NCI-H2227 (cell line): ENCODE measurements at regions not wholly inside any gene's neighbourhood (a gene's known extent, or its start where the extent isn't known, plus 50 kb on each side); places are given as distances from the start of the nearest gene placed in this dataset.

Experiments used
- DNase-seq: peaks from one replicate; lab custom pipeline; 2025; ENCODE audit not compliant: unreplicated experiment; lab: John Stamatoyannopoulos, UW

GRCh38 chr9:99431103-99431502 is 209.0 kb downstream of the SEC61B start:
- DNase-seq, result no peak

DNA sequence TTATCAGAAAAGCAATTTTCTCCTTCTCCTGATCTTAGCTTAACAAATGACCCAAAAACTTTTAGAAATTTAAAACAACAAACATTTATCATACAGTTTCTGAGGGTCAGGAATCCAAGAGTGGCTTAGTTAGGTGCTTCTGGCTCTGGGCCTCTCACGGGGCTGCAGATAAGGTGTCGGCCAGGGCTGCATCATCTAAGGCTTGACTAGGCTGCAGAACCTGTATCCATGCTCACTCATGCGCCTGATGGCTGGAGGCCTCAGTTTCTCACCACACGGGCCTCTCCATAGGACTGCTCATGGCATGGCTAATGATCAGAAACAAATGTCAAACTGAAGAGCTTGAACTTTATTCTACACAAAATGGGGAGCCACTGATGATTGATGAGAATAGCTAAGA is 210.0 kb downstream of the SEC61B start:
- DNase-seq, result no peak

GRCh38 chr9:99433095-99433494 is 211.0 kb downstream of the SEC61B start:
- no peak for DNase-seq

DNA sequence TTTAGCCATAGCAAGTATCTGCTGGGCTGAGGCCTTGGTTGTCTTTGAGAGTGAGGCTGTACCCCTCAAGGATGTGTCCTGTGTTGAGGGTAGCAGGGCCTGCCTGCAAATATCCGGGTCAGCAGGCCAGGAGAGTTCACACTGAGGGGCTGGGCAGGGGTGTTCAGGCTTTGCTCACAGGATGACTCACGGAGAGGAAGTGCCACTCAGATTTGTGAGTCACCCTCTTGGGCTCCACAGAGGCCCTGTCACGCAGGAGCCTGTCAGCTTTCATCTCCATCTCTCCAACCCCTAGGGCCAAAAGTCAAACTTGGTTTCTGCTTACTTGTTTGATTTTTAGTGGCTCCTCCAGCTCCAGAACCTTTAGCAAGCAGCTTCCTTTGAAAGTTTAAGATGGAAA is 211.5 kb downstream of the SEC61B start:
- no peak for DNase-seq

- DNase-seq, result no peak
These were observed 214.5 kb downstream of the SEC61B start for GRCh38 chr9:99436616-99437015.

DNA sequence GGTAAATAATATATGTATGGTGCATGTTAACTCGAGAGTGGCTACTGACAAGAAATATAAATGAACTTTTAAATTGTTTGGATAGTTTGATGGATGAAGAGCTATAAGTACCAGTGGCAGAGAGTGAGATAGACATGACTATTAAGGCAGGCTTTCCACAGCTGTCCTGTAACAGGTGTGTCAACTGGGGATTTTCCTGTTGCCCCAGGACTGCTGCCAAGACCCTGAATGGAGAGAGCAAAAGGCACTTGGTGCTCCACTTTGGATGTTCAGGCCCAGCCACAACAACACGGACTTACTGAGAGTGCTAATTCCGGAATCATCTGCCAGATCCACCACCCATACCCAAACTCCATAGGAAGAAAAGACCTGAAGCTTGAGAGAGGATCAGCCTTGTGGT is 215.1 kb downstream of the SEC61B start:
- no peak for DNase-seq

- DNase-seq, result no peak
These were observed 216.5 kb downstream of the SEC61B start for GRCh38 chr9:99438596-99438995.

GRCh38 chr9:99441829-99442228 is 219.7 kb downstream of the SEC61B start:
- no peak for DNase-seq

DNA sequence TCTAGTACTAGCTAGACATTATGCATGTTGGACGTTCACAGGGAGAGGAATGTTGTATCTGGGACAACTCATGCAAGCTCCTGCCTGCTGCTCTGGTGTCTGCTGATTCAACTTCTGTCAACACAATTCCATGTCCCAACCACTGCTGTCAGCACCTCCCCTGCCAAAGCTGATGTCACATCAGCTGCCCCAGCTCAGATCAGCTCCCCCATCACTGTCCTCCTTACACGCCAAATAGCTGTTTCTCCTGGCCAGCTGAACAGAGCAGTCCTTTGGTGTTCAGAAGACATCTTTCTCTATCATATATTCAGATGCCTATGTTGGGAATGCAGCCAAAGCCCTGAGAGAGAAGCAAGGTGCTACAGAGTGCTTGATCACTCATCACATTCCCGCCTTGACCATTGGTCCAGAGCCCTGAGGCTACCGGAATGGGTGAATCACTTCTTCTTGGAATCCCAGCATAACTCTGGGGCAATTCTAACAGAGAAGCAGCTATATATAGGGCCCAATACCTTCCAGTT is 223.3 kb downstream of the SEC61B start:
- DNase-seq, result no peak

DNA sequence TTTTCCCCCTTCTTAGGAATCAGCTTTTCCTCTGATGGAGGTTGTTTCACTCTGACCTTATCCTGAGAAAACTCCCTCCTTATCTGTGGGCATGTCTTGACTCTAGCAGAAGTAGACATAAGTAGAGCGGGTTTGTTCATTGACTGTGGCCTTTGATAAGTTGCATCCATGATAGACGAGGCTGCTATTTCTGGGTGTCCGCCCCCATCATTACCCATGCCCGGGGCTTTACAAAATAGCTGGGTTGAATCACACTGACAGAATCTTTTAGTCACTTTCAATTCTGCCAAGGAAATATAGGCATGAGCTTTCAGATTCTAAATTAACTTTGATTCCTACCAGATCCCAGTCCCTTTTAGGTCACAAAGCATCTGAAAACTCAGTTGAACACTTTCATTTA is 223.8 kb downstream of the SEC61B start:
- no peak for DNase-seq

- no peak for DNase-seq
These were observed 225.9 kb downstream of the SEC61B start for GRCh38 chr9:99447951-99448350.

- no peak for DNase-seq
These were observed 227.6 kb downstream of the SEC61B start for GRCh38 chr9:99449726-99450125.

GRCh38 chr9:99451112-99451606 is 229.1 kb downstream of the SEC61B start:
- DNase-seq, result no peak

DNA sequence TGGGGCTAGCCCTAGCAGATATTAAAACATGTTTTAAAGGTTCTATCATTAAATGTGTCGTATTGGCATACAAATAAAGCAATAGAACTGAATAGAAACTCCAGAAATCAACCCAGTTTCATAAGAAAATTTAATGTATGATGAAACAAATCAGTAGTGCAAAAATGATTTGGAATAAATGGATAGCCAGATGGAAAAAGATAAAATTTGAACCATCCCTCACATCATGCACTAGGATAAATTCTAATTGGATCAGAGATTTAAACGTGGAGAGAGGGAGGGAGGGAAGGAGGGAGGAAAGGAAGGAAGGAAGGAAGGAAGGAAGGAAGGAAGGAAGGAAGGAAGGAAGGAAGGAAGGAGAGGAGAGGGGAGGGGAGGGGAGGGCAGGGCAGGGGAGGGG is 235.3 kb downstream of the SEC61B start:
- DNase-seq, result no peak

- no peak for DNase-seq
These were observed 235.9 kb downstream of the SEC61B start for GRCh38 chr9:99457981-99458380.

DNA sequence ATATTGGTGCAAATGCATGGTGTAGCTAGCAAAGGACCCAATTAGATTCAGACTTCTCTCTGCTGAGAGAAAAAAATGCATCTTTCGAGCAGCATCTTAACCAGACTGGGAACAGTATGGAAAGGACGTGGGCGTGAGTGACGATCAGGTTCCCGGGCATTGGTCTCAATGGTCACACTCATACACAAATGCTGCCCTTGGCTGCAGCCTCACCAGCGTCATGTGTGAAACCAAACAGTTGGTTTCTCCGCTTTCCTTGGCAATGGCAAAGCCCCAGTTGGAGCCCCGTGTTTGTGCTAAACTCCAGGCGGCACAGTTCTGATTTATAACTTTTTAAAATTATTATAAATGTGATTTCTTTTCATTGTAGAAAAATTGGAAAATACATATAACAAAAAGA is 237.8 kb downstream of the SEC61B start:
- no peak for DNase-seq

DNA sequence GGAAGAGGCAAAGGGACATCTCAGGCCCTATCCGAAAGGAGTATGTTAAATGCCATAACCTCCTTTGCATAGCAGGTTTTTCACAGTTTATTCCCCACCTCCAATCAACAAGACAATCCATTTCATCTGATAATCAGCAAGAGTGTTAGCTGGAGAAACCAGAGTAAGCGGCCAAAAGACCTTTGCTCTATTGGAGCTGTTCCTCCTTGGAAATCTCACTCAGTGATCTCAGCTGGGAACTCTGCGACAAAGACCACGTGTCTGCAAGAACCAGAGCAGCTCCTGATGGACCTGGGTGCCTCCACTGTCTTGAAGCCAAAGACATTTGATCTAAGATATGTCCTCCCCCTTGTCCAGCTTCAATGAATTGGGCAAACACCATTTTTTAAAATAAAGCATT is 241.0 kb downstream of the SEC61B start:
- no peak for DNase-seq

DNA sequence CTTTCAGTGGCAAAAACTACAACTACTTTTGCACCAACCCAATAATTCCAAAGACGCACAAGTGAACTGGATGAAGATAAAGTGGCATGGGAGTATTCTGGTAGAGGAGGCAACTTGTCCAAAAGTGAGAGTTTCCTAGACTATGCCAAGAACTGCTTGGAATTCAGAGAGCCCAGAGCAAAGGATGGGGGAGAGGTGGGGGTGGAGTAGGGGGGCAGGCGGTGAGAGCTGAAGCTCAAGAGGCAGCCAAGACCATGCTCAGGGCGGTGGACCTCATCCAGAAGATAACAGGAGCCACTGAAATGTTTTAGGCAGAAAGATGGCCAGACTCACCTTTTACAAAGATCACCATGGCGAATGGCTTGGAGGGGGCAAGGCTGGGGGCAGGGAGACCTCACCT is 242.5 kb downstream of the SEC61B start:
- DNase-seq, result no peak

GRCh38 chr9:99465231-99465907 is 243.3 kb downstream of the SEC61B start:
- DNase-seq, result no peak

DNA sequence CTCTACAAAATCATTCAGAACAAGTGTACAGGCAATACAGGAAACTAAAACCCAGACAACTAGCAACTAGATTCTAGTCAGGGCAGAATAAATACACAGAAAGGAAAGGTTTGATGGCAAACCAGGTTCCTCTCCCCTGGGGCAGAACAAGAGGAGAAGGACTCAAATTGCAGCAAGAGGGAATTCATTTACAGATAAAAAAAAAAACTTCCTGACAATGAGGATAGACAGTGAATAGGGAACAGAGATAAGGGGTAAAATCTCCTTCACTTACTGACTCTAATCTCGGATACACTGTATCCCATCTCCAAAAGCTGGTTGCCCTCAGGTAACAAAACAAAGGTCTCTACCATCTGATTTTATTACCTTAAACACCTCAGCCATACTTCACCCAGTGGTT is 244.0 kb downstream of the SEC61B start:
- DNase-seq, result no peak

GRCh38 chr9:99466781-99467180 is 244.7 kb downstream of the SEC61B start:
- DNase-seq, result no peak

DNA sequence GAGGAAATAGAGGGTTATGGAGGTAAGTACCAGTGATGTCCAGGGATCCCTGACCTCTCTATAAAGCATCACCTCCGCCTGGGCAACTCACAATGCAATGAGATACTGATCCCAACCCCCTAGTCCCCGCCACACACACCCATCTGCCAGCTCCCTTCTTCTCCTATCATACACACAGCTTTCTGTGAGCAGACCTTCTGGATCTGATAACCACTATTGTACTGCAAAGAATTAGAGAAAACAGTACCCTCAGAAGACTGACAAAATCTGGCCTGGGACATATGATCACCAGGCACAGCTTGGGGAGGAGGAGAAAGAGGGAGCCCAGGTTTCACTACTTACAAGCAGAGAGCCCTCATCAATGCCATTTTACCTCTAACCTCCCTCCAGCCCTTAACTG is 249.0 kb downstream of the SEC61B start:
- DNase-seq, result no peak

GRCh38 chr9:99472240-99472915 is 250.3 kb downstream of the SEC61B start:
- DNase-seq, result no peak
